Activated CD8-positive, alpha-beta memory T cell treated with anti-CD3 and anti-CD28 coated beads for 48 hours (primary cell): ENCODE measurements at regions not wholly inside any gene's neighbourhood (a gene's known extent, or its start where the extent isn't known, plus 50 kb on each side); places are given as distances from the start of the nearest gene placed in this dataset.
"Not testable (repeated sequence)": the region's sequence is repeated elsewhere in the genome, so short reads cannot be mapped to it uniquely, and the experiment has no call there.

Experiments used
- DNase-seq, 3 experiments: peaks; one replicate each; pipeline ENCODE4 v3.0.0-alpha.2; 2020; ENCODE audit warnings: low read depth in 2 of 3, low spot score in 2 of 3

DNA sequence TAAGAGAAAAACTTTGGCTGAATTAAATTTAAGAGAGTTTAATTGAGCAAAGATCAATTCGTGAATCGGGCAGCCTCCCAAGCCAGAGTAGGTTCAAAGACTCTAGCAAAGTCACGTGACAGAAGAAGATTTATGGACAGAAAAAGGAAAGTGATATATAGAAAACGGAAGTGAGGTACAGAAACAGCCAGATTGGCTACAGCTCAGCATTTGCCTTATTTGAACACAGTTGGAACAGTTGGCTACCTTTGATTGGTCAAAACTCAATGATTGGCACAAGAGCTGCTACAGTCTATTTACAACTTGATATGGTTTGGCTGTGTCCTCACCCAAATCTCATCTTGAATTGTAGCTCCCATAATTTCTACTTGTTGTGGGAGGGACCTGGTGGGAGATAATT lies 102.6 kb downstream of the PLG start:
- DNase-seq, result no peak

DNA sequence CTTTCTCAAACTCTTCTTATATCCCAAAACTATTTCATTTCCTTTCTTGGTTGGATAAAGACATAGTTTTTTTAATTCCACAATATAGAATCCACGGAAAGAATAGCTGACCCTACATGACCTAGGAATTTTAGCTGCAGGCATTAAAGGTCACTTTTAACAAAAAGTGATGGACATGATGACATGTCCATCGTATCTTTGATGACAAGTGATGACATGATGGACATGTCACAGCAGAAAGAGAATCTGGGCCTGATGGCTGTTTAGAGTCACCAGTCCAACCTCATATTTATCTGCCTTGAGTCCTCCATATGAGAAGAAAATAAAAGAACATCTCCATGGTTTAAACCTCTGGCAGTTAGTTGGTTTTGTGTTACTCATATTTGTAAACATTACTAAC lies 106.2 kb downstream of the PLG start:
- no peak for DNase-seq

- no peak for DNase-seq
Measured at GRCh38 chr6:160810238-160810637, 108.2 kb downstream of the PLG start.

DNA sequence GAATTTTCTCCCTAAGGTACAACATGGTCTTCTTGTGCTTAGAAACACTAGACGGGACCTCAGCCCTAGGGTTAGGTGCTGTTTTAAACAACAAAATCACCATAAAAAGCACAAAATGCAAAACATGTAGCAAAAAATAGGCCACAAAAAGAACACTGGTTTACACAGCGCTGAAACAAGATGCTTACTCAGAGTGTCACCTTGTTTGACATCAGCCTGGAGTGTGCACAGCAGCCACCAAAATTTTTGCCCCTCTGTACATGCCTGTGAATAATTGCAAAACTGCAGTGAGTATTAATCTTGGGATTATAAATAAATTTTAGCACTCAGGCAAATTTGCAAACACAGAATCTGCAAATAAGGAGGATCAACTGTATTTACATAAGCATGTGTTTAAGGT lies 110.1 kb downstream of the PLG start:
- DNase-seq, result no peak

DNA sequence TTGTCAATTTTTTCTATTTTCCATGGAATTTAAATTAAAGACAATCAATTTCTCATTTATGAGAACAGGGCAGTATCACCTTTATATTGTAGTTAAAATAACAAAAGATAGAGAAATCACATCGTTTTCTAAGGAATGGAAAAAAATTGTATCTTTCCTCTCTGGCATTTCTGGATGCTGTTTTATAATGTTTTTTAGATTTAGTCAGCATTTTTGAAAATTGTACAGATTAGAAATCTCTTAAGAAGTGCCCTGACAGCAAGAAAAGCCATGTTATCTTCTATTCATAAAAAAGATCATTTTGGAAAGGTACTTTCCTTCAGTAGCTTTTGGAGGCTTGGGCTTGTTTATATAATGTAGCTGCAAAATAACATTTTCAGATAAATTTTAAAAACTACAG lies 116.9 kb downstream of the PLG start:
- no peak for DNase-seq

DNA sequence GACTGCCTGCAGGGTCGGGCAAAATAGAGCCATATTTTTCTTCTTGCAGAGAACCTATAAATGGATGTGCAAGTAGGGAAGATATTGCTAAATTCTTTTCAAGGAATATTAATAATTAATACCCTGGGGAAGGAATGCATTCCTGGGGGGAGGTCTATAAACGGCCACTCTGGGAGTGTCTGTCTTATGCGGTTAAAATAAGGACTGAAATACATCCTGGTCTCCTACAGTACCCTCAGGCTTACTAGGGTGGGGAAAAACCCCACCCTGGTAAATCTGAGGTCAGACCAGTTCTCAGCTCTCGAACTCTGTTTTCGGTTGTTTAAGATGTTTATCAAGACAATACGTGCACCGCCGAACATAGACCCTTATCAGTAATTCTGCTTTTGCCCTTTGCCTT lies 118.6 kb downstream of the PLG start:
- DNase-seq, result not testable (repeated sequence)

- DNase-seq, result no peak
Measured at GRCh38 chr6:160831739-160832138, 129.7 kb downstream of the PLG start.

DNA sequence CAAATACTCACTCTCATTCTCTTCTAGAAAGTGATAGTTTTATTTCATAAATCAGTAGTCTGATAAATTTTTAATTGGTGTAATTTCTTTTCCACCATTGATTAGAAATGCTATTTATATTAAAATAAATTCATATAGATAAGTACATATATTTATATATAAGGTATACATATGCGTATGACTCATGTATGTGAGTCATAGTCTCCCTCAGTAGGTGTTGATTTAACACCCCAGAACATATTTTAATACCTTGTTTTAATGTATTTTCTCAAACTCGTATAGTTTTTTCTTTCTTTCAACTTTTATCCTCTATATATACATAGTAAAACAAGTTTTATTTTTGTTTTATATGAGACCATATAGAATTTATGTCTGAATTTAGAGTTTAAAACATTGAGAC lies 130.4 kb downstream of the PLG start:
- DNase-seq, result no peak

GRCh38 chr6:160837146-160837545 lies 135.1 kb downstream of the PLG start:
- DNase-seq, result no peak

DNA sequence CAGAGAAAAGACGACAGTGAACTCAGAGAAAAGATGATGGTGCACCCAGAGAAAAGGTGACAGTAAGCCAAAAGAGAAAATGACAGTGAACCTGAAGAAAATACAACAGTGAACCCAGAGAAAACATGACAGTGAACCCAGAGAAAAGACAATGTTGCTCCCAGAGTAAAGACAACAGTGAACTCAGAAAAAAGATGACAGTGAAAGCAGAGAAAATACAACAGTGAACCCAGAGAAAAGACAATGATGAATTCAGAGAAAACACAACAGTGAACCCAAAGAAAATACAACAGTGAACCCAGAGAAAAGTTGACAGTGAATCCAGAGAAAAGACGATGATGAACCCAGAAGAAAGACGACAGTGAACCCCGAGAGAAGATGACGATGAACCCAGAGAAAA lies 140.5 kb upstream of the MAP3K4 start:
- no peak for DNase-seq

- no peak for DNase-seq
Measured at GRCh38 chr6:160853946-160854345, 137.6 kb upstream of the MAP3K4 start.

- DNase-seq, result no peak
Measured at GRCh38 chr6:160858886-160859285, 132.7 kb upstream of the MAP3K4 start.

- DNase-seq, result no peak
Measured at GRCh38 chr6:160859822-160860221, 131.7 kb upstream of the MAP3K4 start.

- no peak for DNase-seq
Measured at GRCh38 chr6:160861824-160862223, 129.7 kb upstream of the MAP3K4 start.

- no peak for DNase-seq
Measured at GRCh38 chr6:160863782-160864181, 127.8 kb upstream of the MAP3K4 start.

GRCh38 chr6:160871320-160871719 lies 120.2 kb upstream of the MAP3K4 start:
- DNase-seq, result no peak

- DNase-seq, result no peak
Measured at GRCh38 chr6:160881148-160881808, 110.3 kb upstream of the MAP3K4 start.

DNA sequence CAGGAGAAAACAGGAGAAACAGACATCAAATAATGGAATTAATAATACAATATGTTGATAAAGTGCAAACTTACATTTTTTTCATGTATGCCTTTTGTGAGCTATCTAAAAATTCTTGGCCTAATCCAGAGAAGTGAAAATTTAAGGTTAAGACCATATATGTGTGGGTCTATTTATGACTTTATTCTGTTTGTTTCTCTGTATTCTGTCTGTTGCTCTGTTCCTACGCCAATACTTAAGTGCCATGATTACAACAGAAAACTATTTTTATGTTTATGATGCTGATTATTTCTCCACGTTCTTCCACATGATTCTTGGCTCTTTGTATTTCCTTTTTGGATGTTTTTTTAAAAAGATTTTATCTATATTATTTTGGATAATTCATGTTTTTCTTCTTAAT lies 109.6 kb upstream of the MAP3K4 start:
- DNase-seq, result no peak

- DNase-seq, result no peak
Measured at GRCh38 chr6:160882791-160883279, 108.7 kb upstream of the MAP3K4 start.

DNA sequence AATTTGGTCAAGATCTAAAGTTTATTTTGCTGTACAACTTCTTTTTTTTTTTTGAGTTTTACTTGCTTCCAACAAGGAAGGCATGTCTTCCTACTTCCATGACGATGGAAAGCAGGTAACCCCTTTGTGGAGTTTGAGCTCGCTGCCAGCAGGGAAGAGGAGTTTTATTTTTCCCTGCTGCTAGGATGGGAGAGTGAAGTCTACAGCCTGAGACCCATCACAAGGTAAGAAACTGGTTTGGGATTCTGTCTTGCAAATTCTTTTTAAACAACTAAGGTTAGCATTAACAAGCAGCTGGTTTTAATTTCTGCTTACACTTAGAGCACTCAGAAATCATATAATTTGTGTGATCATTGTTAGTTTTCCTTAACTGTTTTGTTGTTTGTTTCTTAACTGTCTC lies 108.0 kb upstream of the MAP3K4 start:
- DNase-seq, result no peak

DNA sequence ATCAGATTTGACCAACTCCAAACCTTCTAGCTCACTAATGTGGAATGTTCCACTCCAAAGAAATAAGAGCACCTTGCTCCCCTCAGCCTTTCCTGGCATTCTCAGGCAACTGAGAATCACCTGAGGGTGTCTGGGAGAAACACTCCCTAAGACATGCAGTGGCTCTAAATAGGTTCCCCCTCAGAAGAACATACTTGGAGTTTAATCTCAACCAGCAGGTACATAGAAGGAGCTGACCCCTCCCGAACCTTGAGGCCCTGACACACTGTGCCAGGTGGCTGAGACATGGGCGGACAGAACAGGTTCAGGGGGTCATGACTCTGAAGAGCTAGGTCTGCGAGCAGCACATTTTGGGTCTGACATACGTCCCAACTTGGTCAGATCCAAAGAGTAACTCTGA lies 107.6 kb upstream of the MAP3K4 start:
- no peak for DNase-seq

- not testable (repeated sequence) for DNase-seq
Measured at GRCh38 chr6:160889148-160889547, 102.4 kb upstream of the MAP3K4 start.

GRCh38 chr6:160891690-160892089 lies 99.9 kb upstream of the MAP3K4 start:
- DNase-seq, result no peak
